ENCODE measurements at regions not wholly inside any gene's neighbourhood (a gene's known extent, or its start where the extent isn't known, plus 50 kb on each side); places are given as distances from the start of the nearest gene placed in this dataset.

DNA sequence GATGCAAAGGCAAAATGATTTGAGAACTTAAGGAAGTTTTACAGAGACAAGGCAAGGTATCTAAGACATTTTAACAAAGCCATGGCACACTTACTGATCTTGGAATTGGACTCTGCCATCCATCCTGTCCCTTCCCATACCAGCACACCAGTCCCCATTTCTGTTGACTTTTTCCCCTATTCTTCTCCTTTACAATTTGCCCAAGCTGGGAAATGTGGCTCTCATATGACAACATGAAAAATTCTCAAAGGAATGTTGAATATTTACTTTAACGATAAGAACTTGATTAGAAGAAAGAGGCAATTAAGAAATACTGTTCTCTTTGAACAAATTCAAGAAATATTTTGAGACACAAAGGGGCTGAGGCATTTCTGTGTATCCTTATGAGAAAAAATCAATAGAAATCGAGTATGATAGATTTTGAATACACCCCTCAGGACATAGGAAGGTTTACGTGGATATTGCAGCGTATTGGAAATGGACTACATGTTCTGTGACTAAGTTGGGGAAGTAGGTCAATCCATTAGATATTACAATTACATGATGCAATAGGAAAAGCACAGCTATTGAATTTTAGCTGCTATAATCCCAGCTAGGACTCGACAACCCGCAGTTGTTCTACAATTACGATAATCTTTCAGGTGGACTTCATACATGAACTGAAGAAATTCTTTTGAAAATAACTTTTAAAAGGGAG, 201.6 kb downstream of the TRIB2 start:
- H3K9me1 ChIP-seq (replicated peaks; ENCODE audit: control insufficient read depth, extremely low read depth, insufficient read depth, low read length): no peaks in the 10 kb centered on the region
- H3K36me3 ChIP-seq (ENCODE audit: control insufficient read depth in 2 of 2, extremely low read depth in 1 of 2, insufficient read depth in 2 of 2, low read length in 2 of 2): no peaks in the 10 kb centered on the region
- no peaks in the 10 kb centered on the region for H3K27me3 ChIP-seq (ENCODE audit: control insufficient read depth in 2 of 2, insufficient read depth in 2 of 2, low read length in 2 of 2)
- H2AFZ ChIP-seq (ENCODE audit: low read depth, low read length): no peak overlapping the region
- H3K27ac ChIP-seq (ENCODE audit: insufficient read depth, low read depth, low read length): no peak overlapping the region
- FAIRE-seq (no peak), DNase-seq (ENCODE audit: low read depth, low spot score) (no peak)
- POLR2A ChIA-PET: no interaction called here
- no peak overlapping the region for H3K4me3 ChIP-seq (replicated peaks in 1 of 3; ENCODE audit: insufficient read depth in 1 of 3, low read depth in 1 of 3, low read length in 3 of 3)
- H3K4me1 ChIP-seq (ENCODE audit: control insufficient read depth, extremely low read depth, insufficient read depth, low read length): no peaks in the 10 kb centered on the region
- dilution Hi-C loops (cut with MboI; ENCODE audit: extremely low pct_ligation_motif_present, low sequenced_read_pairs): no loop called here
- TF ChIP-seq FOS (IDR thresholded peaks at IDR 0.05; ENCODE audit: borderline replicate concordance, insufficient read depth, low read length) (no peak), POLR2AphosphoS5 (IDR thresholded peaks at IDR 0.05; ENCODE audit: insufficient read depth, low read depth, low read length) (no peak), POLR2A (IDR thresholded peaks at IDR 0.05; ENCODE audit: low read depth, low read length) (no peak), EZH2 (IDR thresholded peaks at IDR 0.05; ENCODE audit: borderline replicate concordance, low read depth, low read length, severe bottlenecking) (no peak), MYC (IDR thresholded peaks at IDR 0.05; ENCODE audit: low read depth, low read length) (no peak), JUN (IDR thresholded peaks at IDR 0.05; ENCODE audit: borderline replicate concordance, insufficient read depth, insufficient read length, low read depth) (no peak)
- TF ChIP-seq, protein P1, sequence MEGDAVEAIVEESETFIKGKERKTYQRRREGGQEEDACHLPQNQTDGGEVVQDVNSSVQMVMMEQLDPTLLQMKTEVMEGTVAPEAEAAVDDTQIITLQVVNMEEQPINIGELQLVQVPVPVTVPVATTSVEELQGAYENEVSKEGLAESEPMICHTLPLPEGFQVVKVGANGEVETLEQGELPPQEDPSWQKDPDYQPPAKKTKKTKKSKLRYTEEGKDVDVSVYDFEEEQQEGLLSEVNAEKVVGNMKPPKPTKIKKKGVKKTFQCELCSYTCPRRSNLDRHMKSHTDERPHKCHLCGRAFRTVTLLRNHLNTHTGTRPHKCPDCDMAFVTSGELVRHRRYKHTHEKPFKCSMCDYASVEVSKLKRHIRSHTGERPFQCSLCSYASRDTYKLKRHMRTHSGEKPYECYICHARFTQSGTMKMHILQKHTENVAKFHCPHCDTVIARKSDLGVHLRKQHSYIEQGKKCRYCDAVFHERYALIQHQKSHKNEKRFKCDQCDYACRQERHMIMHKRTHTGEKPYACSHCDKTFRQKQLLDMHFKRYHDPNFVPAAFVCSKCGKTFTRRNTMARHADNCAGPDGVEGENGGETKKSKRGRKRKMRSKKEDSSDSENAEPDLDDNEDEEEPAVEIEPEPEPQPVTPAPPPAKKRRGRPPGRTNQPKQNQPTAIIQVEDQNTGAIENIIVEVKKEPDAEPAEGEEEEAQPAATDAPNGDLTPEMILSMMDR (IDR thresholded peaks at IDR 0.05; ENCODE audit: extremely low read depth in 1 of 2, insufficient read depth in 1 of 2, low read depth in 1 of 2, low read length in 2 of 2): no peak
- intact Hi-C loops (cut with micrococcal nuclease): no loop called here
- H3K9ac ChIP-seq (replicated peaks; ENCODE audit: extremely low read depth, insufficient read depth, low read length): no peak overlapping the region
- no peaks in the 10 kb centered on the region for H3K9me3 ChIP-seq (replicated peaks; ENCODE audit: control insufficient read depth, insufficient read depth, low read length)
- H3K4me2 ChIP-seq (ENCODE audit: insufficient read depth, low read length): no peak overlapping the region
- H4K20me1 ChIP-seq (replicated peaks; ENCODE audit: control insufficient read depth, extremely low read depth, insufficient read depth, low read length): no peaks in the 10 kb centered on the region
- BruUV-seq (replicated peaks): no TSS peak
- H3K79me2 ChIP-seq (ENCODE audit: control insufficient read depth, insufficient read depth, low read length): no peaks in the 10 kb centered on the region
- CTCF ChIA-PET: interaction anchor here (0.9 kb wide), 1 partner anchor 13 kb away, joined by 3 read pairs; no protein-coding TSS in a partner anchor

Data from endothelial cell of umbilical vein (primary cell).